MM.1S (cell line): ENCODE measurements at regions not wholly inside any gene's neighbourhood (a gene's known extent, or its start where the extent isn't known, plus 50 kb on each side); places are given as distances from the start of the nearest gene placed in this dataset.

ENCODE experiments used
- DNase-seq: peaks from one replicate; pipeline ENCODE4 v3.0.0-alpha.2; 2015
- H2AFZ ChIP-seq: fragments of 300-600 bp; sonication (generic); 2 replicates; pipeline ENCODE4 v1.6.0; 2016; ENCODE audit warnings: antibody characterized with exemption, low read length
- H3F3A ChIP-seq: fragments of 300-600 bp; sonication (generic); 2 replicates; pipeline ENCODE4 v1.6.1; 2016; ENCODE audit warnings: mild to moderate bottlenecking, antibody characterized with exemption, low read length, moderate library complexity, mixed read lengths; ENCODE audit not compliant: insufficient read depth
- H3K27ac ChIP-seq: fragments of 300-600 bp; sonication (generic); 2 replicates; pipeline ENCODE4 v1.5.1; 2016; ENCODE audit warnings: mild to moderate bottlenecking, low read length
- H3K27me3 ChIP-seq: fragments of 300-600 bp; sonication (generic); replicated peaks from 2 replicates; pipeline ENCODE4 v1.6.0; 2016; ENCODE audit warnings: low read length; ENCODE audit not compliant: insufficient read depth
- H3K36me3 ChIP-seq: fragments of 300-600 bp; sonication (generic); replicated peaks from 2 replicates; pipeline ENCODE4 v1.6.1; 2016; ENCODE audit warnings: mild to moderate bottlenecking, low read length, mixed read lengths; ENCODE audit not compliant: insufficient read depth
- H3K4me1 ChIP-seq: fragments of 300-600 bp; sonication (generic); 2 replicates; pipeline ENCODE4 v1.6.1; 2016; ENCODE audit warnings: low read length, mixed read lengths
- H3K4me2 ChIP-seq: fragments of 300-600 bp; sonication (generic); 2 replicates; pipeline ENCODE4 v1.6.0; 2016; ENCODE audit warnings: low read depth, low read length
- H3K4me3 ChIP-seq: fragments of 300-600 bp; sonication (generic); 2 replicates; pipeline ENCODE4 v1.5.1; 2016; ENCODE audit warnings: low read length, mixed read lengths
- H3K79me2 ChIP-seq: fragments of 300-600 bp; sonication (generic); 2 replicates; pipeline ENCODE4 v1.6.1; 2016; ENCODE audit warnings: mixed run types, low read length, mixed read lengths
- H3K9ac ChIP-seq: fragments of 300-600 bp; sonication (generic); 2 replicates; pipeline ENCODE4 v1.6.1; 2016; ENCODE audit warnings: low read length, mixed read lengths
- H3K9me2 ChIP-seq: fragments of 300-600 bp; sonication (generic); replicated peaks from 2 replicates; pipeline ENCODE4 v1.6.1; 2016; ENCODE audit warnings: mild to moderate bottlenecking, low read length, mixed read lengths; ENCODE audit not compliant: insufficient read depth
- H3K9me3 ChIP-seq: fragments of 300-600 bp; sonication (generic); replicated peaks from 2 replicates; pipeline ENCODE4 v1.6.1; 2016; ENCODE audit warnings: mild to moderate bottlenecking, low read length, mixed read lengths; ENCODE audit not compliant: insufficient read depth
- H4K20me1 ChIP-seq: fragments of 300-600 bp; sonication (generic); 2 replicates; pipeline ENCODE4 v1.6.1; 2016; ENCODE audit warnings: mild to moderate bottlenecking, low read length, moderate library complexity, mixed read lengths; ENCODE audit not compliant: insufficient read depth
- EZH2 ChIP-seq: fragments of 300-600 bp; sonication (generic); optimal IDR thresholded peaks from 2 replicates; pipeline ENCODE3; 2017; ENCODE audit warnings: low read depth, mild to moderate bottlenecking, antibody characterized with exemption, low read length, mixed read lengths
- EZH2phosphoT487 ChIP-seq: fragments of 300-600 bp; sonication (generic); IDR thresholded peaks from 2 replicates; pipeline ENCODE4 v1.6.1; 2018; ENCODE audit warnings: antibody characterized with exemption, low read length
- TF ChIP-seq, protein P1 (sequence below): fragments of 300-600 bp; sonication (generic); IDR thresholded peaks from 2 replicates; pipeline ENCODE4 v1.5.1; 2016; ENCODE audit warnings: antibody characterized with exemption, low read length, mixed read lengths

DNA sequence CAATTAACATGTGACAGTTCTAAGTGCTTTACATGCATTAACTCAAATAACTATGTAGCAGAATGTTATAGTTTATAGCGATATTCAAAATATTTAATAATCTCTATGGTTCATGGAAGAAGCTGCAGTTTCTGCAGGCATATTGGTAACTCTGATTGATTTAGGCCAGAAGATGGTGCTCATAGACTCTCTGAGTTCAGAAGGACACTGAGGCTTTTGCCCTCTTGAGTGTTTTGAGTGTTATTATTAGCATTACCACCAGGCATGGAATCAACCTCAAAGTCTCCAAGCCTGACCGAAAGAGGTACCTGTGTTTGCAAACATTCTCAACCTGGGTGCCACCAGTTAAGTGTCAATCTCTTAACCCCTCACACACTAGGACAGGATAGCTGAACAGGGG, 792.3 kb upstream of the PCDH7 start:
- no peaks in the 10 kb centered on the region for H3K4me1 ChIP-seq
- H3K79me2 ChIP-seq: no peaks in the 10 kb centered on the region
- H3K9me3 ChIP-seq: no peaks in the 10 kb centered on the region
- no peaks in the 10 kb centered on the region for H3F3A ChIP-seq
- no peak overlapping the region for H3K4me2 ChIP-seq
- H3K9ac ChIP-seq: no peak overlapping the region
- no peaks in the 10 kb centered on the region for H4K20me1 ChIP-seq
- no peak overlapping the region for H3K27ac ChIP-seq
- H3K36me3 ChIP-seq: no peaks in the 10 kb centered on the region
- no peak overlapping the region for H3K4me3 ChIP-seq
- no peak overlapping the region for H2AFZ ChIP-seq
- TF ChIP-seq, protein P1, sequence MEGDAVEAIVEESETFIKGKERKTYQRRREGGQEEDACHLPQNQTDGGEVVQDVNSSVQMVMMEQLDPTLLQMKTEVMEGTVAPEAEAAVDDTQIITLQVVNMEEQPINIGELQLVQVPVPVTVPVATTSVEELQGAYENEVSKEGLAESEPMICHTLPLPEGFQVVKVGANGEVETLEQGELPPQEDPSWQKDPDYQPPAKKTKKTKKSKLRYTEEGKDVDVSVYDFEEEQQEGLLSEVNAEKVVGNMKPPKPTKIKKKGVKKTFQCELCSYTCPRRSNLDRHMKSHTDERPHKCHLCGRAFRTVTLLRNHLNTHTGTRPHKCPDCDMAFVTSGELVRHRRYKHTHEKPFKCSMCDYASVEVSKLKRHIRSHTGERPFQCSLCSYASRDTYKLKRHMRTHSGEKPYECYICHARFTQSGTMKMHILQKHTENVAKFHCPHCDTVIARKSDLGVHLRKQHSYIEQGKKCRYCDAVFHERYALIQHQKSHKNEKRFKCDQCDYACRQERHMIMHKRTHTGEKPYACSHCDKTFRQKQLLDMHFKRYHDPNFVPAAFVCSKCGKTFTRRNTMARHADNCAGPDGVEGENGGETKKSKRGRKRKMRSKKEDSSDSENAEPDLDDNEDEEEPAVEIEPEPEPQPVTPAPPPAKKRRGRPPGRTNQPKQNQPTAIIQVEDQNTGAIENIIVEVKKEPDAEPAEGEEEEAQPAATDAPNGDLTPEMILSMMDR: no peak
- no peak for TF ChIP-seq EZH2phosphoT487
- TF ChIP-seq EZH2: no peak
- no peaks in the 10 kb centered on the region for H3K27me3 ChIP-seq
- no peaks in the 10 kb centered on the region for H3K9me2 ChIP-seq
- no peak for DNase-seq

DNA sequence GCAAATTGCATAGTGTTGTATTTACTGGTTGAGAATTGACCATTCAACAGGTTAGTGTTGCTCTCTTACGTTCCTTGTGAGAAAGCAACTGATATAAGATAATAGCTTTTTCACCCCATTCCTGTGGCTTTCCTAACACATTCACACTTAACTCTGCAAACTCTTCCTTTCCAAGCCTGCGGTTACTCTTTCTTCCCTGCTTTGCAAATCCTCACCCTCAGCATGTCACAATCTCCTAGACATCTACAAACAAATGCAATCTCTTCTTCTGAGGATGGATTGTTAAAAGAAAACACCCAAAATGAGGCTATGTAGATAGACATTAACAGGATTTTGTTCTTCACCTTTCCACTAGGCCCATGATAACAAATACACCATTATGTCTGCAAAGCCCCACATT, 771.7 kb upstream of the PCDH7 start:
- Histone ChIP-seq H3K27me3 (no peaks in the 10 kb centered on the region), H3K4me1 (no peaks in the 10 kb centered on the region), H3K27ac (no peak overlapping the region), H3K9me3 (no peaks in the 10 kb centered on the region), H2AFZ (no peak overlapping the region), H3K4me3 (no peak overlapping the region), H3K36me3 (no peaks in the 10 kb centered on the region), H3K4me2 (no peak overlapping the region), H3K9me2 (no peaks in the 10 kb centered on the region), H3K9ac (no peak overlapping the region), H3F3A (no peaks in the 10 kb centered on the region), H4K20me1 (no peaks in the 10 kb centered on the region), H3K79me2 (no peaks in the 10 kb centered on the region)
- DNase-seq: no peak
- TF ChIP-seq, protein P1: no peak
- no peak for TF ChIP-seq EZH2
- TF ChIP-seq EZH2phosphoT487: no peak

DNA sequence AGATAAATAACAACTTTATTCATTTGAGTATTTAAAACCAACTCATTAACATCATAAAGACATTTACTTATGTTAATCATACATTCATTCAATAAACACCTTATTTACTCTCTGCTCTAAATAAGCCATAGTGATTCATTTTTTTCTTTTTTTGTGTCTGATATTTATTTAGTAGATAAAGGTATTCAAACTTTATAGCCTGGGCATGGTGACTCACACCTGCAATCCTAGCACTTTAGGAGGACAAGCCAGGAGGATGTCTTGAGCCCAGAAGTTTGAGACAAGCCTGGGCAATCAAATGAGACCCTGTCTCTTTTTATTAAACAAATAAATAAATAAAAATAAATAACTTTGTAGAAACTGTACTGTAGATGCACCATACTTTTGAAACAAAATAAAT, 771.3 kb upstream of the PCDH7 start:
- Histone ChIP-seq H3K9ac (no peak overlapping the region), H4K20me1 (no peaks in the 10 kb centered on the region), H3K9me2 (no peaks in the 10 kb centered on the region), H2AFZ (no peak overlapping the region), H3K4me1 (no peaks in the 10 kb centered on the region), H3K27ac (no peak overlapping the region), H3K4me3 (no peak overlapping the region), H3K4me2 (no peak overlapping the region), H3K9me3 (no peaks in the 10 kb centered on the region), H3F3A (no peaks in the 10 kb centered on the region), H3K79me2 (no peaks in the 10 kb centered on the region), H3K27me3 (no peaks in the 10 kb centered on the region), H3K36me3 (no peaks in the 10 kb centered on the region)
- no peak for DNase-seq
- no peak for TF ChIP-seq EZH2phosphoT487
- TF ChIP-seq, protein P1: no peak
- TF ChIP-seq EZH2: no peak
